Hepatocyte (in vitro differentiated cells): ENCODE measurements at regions not wholly inside any gene's neighbourhood (a gene's known extent, or its start where the extent isn't known, plus 50 kb on each side); places are given as distances from the start of the nearest gene placed in this dataset.
A peak's percentile ranks its signal among the peaks of the same experiment; 100 is the strongest.

Experiments
- DNase-seq: peaks from one replicate; pipeline ENCODE4 v3.0.0-alpha.2; 2016; ENCODE audit warnings: low spot score
- H2AFZ ChIP-seq: fragments of 200-600 bp; sonication (generic); 2 replicates; pipeline ENCODE4 v1.6.0; 2016; ENCODE audit warnings: antibody characterized with exemption, mild to moderate bottlenecking
- H3K27ac ChIP-seq: fragments of 200-600 bp; sonication (generic); 2 replicates; pipeline ENCODE4 v1.5.1; 2016; ENCODE audit warnings: mild to moderate bottlenecking
- H3K27me3 ChIP-seq: fragments of 200-600 bp; sonication (generic); 2 replicates; pipeline ENCODE4 v1.6.1; 2016
- H3K36me3 ChIP-seq: fragments of 200-600 bp; sonication (generic); replicated peaks from 2 replicates; pipeline ENCODE4 v1.5.1; 2016; ENCODE audit warnings: low read depth; ENCODE audit not compliant: insufficient read depth
- H3K4me1 ChIP-seq: fragments of 200-600 bp; sonication (generic); 2 replicates; pipeline ENCODE4 v1.5.1; 2016; ENCODE audit warnings: mild to moderate bottlenecking, moderate library complexity; ENCODE audit not compliant: insufficient read depth
- H3K4me2 ChIP-seq: fragments of 200-600 bp; sonication (generic); 2 replicates; pipeline ENCODE4 v1.6.0; 2016
- H3K4me3 ChIP-seq: fragments of 200-600 bp; sonication (generic); 2 replicates; pipeline ENCODE4 v1.5.1; 2016; ENCODE audit warnings: mild to moderate bottlenecking
- H3K79me2 ChIP-seq: fragments of 200-600 bp; sonication (generic); 2 replicates; pipeline ENCODE4 v1.6.0; 2017; ENCODE audit warnings: mild to moderate bottlenecking
- H3K9me2 ChIP-seq: fragments of 200-600 bp; sonication (generic); replicated peaks from 2 replicates; pipeline ENCODE4 v1.6.0; 2017; ENCODE audit warnings: mild to moderate bottlenecking; ENCODE audit not compliant: insufficient read depth
- H3K9me3 ChIP-seq: fragments of 200-600 bp; sonication (generic); 2 replicates; pipeline ENCODE4 v1.5.1; 2016; ENCODE audit warnings: low read depth, mild to moderate bottlenecking
- H4K20me1 ChIP-seq: fragments of 200-600 bp; sonication (generic); 2 replicates; pipeline ENCODE4 v1.6.0; 2016; ENCODE audit warnings: mild to moderate bottlenecking; ENCODE audit not compliant: insufficient read depth, poor library complexity, severe bottlenecking
- CTCF ChIP-seq: fragments of 200-600 bp; sonication (generic); IDR thresholded peaks from 2 replicates; pipeline ENCODE4 v1.5.1; 2016; ENCODE audit warnings: antibody characterized with exemption, mild to moderate bottlenecking; ENCODE audit not compliant: poor library complexity
- EZH2 ChIP-seq: fragments of 200-600 bp; sonication (generic); IDR thresholded peaks from 2 replicates; pipeline ENCODE4 v1.6.1; 2016; ENCODE audit warnings: antibody characterized with exemption, mild to moderate bottlenecking, borderline replicate concordance
- EZH2phosphoT487 ChIP-seq: fragments of 200-600 bp; sonication (generic); IDR thresholded peaks from one replicate; pipeline ENCODE4 v1.6.1; 2018; ENCODE audit warnings: antibody characterized with exemption, mild to moderate bottlenecking, low read depth, moderate library complexity; ENCODE audit not compliant: unreplicated experiment, severe bottlenecking
- WGBS: methylation state at CpG from one replicate; pipeline ENCODE4 v1.1.6; 2016; ENCODE audit warnings: low lambda C conversion rate; ENCODE audit errors: missing lambda C conversion rate; 5-methylcytosine and 5-hydroxymethylcytosine counted together

GRCh38 chr2:15780912-15781574 lies 159.3 kb upstream of the MYCN start:
- Histone ChIP-seq H3K9me3 (no peaks in the 10 kb centered on the region), H3K4me2 (no peak overlapping the region), H3K27me3 (no peaks in the 10 kb centered on the region), H3K36me3 (no peaks in the 10 kb centered on the region), H3K9me2 (no peaks in the 10 kb centered on the region), H3K4me1 (peaks cover 3% of the 10 kb centered on the region), H4K20me1 (no peaks in the 10 kb centered on the region), H3K27ac (no peak overlapping the region), H2AFZ (no peak overlapping the region), H3K79me2 (no peaks in the 10 kb centered on the region), H3K4me3 (no peak overlapping the region)
- no peak for DNase-seq
- WGBS = 78% methylated on average over 8 of the region's 9 CpGs
- TF ChIP-seq CTCF = no peak
- no peak for TF ChIP-seq EZH2
- no peak for TF ChIP-seq EZH2phosphoT487

DNA sequence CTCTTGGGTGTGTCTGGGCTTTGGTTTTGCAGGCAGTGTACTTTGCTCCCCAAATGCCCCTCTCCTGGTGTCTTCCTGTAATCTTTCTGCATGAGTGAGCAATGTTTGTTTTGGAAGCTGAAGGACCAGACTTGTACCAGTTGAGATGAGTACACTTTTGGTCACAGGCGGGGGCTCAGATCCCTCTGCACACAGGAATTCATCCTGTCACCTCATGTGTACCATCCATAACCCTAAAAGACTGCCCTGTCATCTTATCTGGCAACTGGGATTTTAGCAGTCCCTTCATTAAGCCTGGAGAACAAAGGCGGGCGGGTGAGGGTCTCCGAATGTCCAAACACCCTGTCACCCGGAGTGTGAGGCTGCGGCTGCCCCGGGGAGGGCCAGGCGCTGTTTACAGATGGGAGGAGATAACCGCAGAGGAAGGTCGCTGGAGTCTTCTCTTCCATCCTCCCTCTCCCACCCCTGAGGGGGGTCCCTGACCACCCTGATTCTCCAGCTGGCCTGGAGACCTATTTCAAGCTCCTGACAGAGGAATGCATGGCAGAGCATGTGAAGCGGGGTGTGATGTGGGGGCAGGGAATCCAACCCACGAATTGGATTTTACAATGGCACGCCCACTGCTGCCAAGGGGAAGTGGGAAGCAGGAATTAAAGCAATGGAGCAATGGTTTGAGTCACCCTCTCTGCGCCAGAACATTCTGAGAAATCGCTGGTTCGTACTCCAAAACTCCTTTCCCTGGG lies 158.2 kb upstream of the MYCN start:
- Histone ChIP-seq H3K4me2 (peak overlapping the region; percentile 34), H3K4me1 (peaks cover 3% of the 10 kb centered on the region), H3K27ac (no peak overlapping the region), H3K9me2 (no peaks in the 10 kb centered on the region), H2AFZ (no peak overlapping the region), H3K36me3 (no peaks in the 10 kb centered on the region), H3K4me3 (no peak overlapping the region), H3K79me2 (no peaks in the 10 kb centered on the region), H4K20me1 (no peaks in the 10 kb centered on the region), H3K9me3 (no peaks in the 10 kb centered on the region), H3K27me3 (no peaks in the 10 kb centered on the region)
- WGBS = 38% methylated on average over 16 of the region's 16 CpGs
- no peak for DNase-seq
- TF ChIP-seq EZH2phosphoT487 = no peak
- TF ChIP-seq EZH2 = no peak
- no peak for TF ChIP-seq CTCF

DNA sequence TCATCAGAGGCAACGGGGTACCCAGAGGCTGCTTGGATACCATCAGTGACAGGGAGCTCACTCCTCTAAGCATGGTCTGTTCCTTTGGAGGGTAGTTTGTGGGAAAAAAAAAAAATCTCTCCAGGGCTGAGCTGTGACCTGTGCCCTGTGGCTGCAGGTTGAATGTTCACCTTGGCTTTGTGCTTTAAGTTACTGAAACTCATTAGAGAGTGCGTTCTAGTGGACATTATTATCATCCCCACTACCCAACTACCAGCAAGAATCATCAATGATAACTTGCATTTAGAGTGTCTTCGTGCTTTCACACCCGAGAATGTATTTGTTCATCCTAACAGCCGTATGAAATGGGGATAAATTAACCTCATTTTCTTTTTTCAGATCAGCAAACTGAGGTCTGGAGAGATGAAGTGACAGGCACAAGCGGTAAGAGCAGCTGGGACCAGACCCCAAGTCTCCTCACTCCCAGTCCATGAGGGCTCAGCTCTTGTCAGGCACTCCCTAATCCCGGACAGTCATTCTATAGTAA lies 157.5 kb upstream of the MYCN start:
- no peaks in the 10 kb centered on the region for H3K36me3 ChIP-seq
- no peak overlapping the region for H2AFZ ChIP-seq
- no peak overlapping the region for H3K4me2 ChIP-seq
- H4K20me1 ChIP-seq = no peaks in the 10 kb centered on the region
- no peak overlapping the region for H3K4me3 ChIP-seq
- no peaks in the 10 kb centered on the region for H3K9me3 ChIP-seq
- H3K27me3 ChIP-seq = no peaks in the 10 kb centered on the region
- 88% methylated on average over 7 of the region's 7 CpGs for WGBS
- H3K79me2 ChIP-seq = no peaks in the 10 kb centered on the region
- DNase-seq = no peak
- no peak overlapping the region for H3K27ac ChIP-seq
- no peak for TF ChIP-seq CTCF
- no peak for TF ChIP-seq EZH2phosphoT487
- TF ChIP-seq EZH2 = no peak
- no peaks in the 10 kb centered on the region for H3K9me2 ChIP-seq
- peaks cover 3% of the 10 kb centered on the region for H3K4me1 ChIP-seq
